K562 (cell line): ENCODE measurements at regions not wholly inside any gene's neighbourhood (a gene's known extent, or its start where the extent isn't known, plus 50 kb on each side); places are given as distances from the start of the nearest gene placed in this dataset.

ENCODE experiments used
- ATAC-seq: fragments of 200-7000 bp; cut with Tn5 transposase; 3 replicates; pipeline ENCODE4 v1.9.1; 2020; ENCODE audit warnings: moderate library complexity
- BruUV-seq: library from RNA; stranded (reverse); fragments of 400-500 nt; replicated peaks from 2 replicates; lab custom pipeline; 2021; lab: Mats Ljungman, UMichigan
- CTCF ChIA-PET: fragments of 300-600 bp; formaldehyde crosslinking; extraction: SDS; loops from one replicate; lab custom pipeline; 2021; ENCODE audit warnings: low intra/inter-chr PET ratio; lab: Yijun Ruan, JAX
- POLR2A ChIA-PET: fragments of 300-600, 350-650 bp; sonication (Branson Sonifier 250); formaldehyde crosslinking; extraction: SDS; loops from one replicate; lab custom pipeline; 2021; ENCODE audit warnings: antibody characterized with exemption, inconsistent platforms; lab: Yijun Ruan, JAX
- DNase-seq, 4 experiments: peaks; one replicate each; pipeline versions ENCODE4 v3.0.0 to v3.0.0-alpha.2; 2011 to 2018; ENCODE audit warnings: low spot score in 3 of 4, mixed read lengths in 3 of 4; ENCODE audit errors: extremely low read depth in 1 of 4
- FAIRE-seq: peaks from 2 replicates; lab custom pipeline; 2011; peaks lifted over from hg19 to GRCh38; lab: Jason Lieb, UNC
- H2AFZ ChIP-seq: 2 replicates; pipeline ENCODE4 v1.6.0; 2011; ENCODE audit warnings: low read depth, low read length, control low read depth, inconsistent platforms
- H3K27ac ChIP-seq: fragments of 200-600 bp; 3 replicates; pipeline ENCODE4 v1.8.0; 2011; ENCODE audit warnings: low read depth, mild to moderate bottlenecking, control low read depth, inconsistent platforms, low read length, moderate library complexity, mixed read lengths; ENCODE audit errors: extremely low read depth
- H3K27me3 ChIP-seq, 2 experiments: fragments of 300-600 bp in 1 of 2; 2 replicates in 1 of 2; 3 replicates in 1 of 2; pipeline versions ENCODE4 v1.6.0 to v1.8.0; 2011; ENCODE audit warnings: inconsistent platforms in 2 of 2, low read length in 2 of 2, mild to moderate bottlenecking in 1 of 2, mixed read lengths in 1 of 2, moderate library complexity in 1 of 2; ENCODE audit not compliant: control insufficient read depth in 2 of 2, insufficient read depth in 2 of 2
- H3K36me3 ChIP-seq: fragments of 300-600 bp; 3 replicates; pipeline ENCODE4 v1.8.0; 2011; ENCODE audit warnings: mild to moderate bottlenecking, low read length, inconsistent platforms; ENCODE audit not compliant: control insufficient read depth, insufficient read depth
- H3K4me1 ChIP-seq, 2 experiments: fragments of 200-600 bp in 1 of 2; replicated peaks in 1 of 2; 2 replicates in 1 of 2; 3 replicates in 1 of 2; pipeline versions ENCODE4 v1.5.1 to v1.8.0; 2011; ENCODE audit warnings: inconsistent platforms in 2 of 2, low read length in 2 of 2, mild to moderate bottlenecking in 1 of 2, mixed read lengths in 1 of 2, moderate library complexity in 1 of 2; ENCODE audit not compliant: control insufficient read depth in 2 of 2, insufficient read depth in 2 of 2
- H3K4me2 ChIP-seq: 2 replicates; pipeline ENCODE4 v1.6.1; 2011; ENCODE audit warnings: low read length, control low read depth, inconsistent platforms, mixed read lengths; ENCODE audit not compliant: insufficient read depth
- H3K4me3 ChIP-seq: fragments of 200-600 bp; sonication (generic), shearing (Covaris generic); 2 replicates; pipeline ENCODE4 v1.5.1; 2016; ENCODE audit warnings: control low read depth, inconsistent platforms
- H3K79me2 ChIP-seq: fragments of 200-600 bp; 3 replicates; pipeline ENCODE4 v1.8.0; 2011; ENCODE audit warnings: low read length, inconsistent platforms; ENCODE audit not compliant: control insufficient read depth, insufficient read depth
- H3K9ac ChIP-seq, 2 experiments: 2 replicates each; pipeline versions ENCODE4 v1.6.0 to v1.6.1; 2011; ENCODE audit warnings: low read depth in 2 of 2, low read length in 2 of 2, control low read depth in 1 of 2, inconsistent platforms in 1 of 2, mild to moderate bottlenecking in 1 of 2, mixed read lengths in 1 of 2; ENCODE audit not compliant: insufficient read depth in 1 of 2
- H3K9me1 ChIP-seq: one replicate; pipeline ENCODE4 v1.6.0; 2011; ENCODE audit warnings: inconsistent platforms, mild to moderate bottlenecking, low read length, moderate library complexity; ENCODE audit not compliant: control insufficient read depth, insufficient read depth
- H3K9me3 ChIP-seq: replicated peaks from 2 replicates; pipeline ENCODE4 v1.5.1; 2011; ENCODE audit warnings: low read depth, low read length, inconsistent platforms; ENCODE audit not compliant: control insufficient read depth, insufficient read depth
- H4K20me1 ChIP-seq: replicated peaks from 2 replicates; pipeline ENCODE4 v1.6.1; 2011; ENCODE audit warnings: low read length, inconsistent platforms, mixed read lengths; ENCODE audit not compliant: control insufficient read depth, insufficient read depth
- C11orf30 ChIP-seq: fragments of 450-650 bp; IDR thresholded peaks from 2 replicates; pipeline ENCODE4 v1.6.1; 2016; ENCODE audit warnings: low read depth, mild to moderate bottlenecking
- E2F8 ChIP-seq: fragments of 450-650 bp; IDR thresholded peaks from 2 replicates; pipeline ENCODE4 v1.7.1; 2018; ENCODE audit warnings: mild to moderate bottlenecking, low read depth; ENCODE audit not compliant: partially characterized antibody
- FOXK2 ChIP-seq, 2 experiments: fragments of 450-650 bp; IDR thresholded peaks in 1 of 2; conservative IDR thresholded peaks in 1 of 2; 2 replicates each; pipeline ENCODE4 v1.6.1; 2016; ENCODE audit warnings: low read depth in 2 of 2, mild to moderate bottlenecking in 1 of 2
- GATAD2B ChIP-seq: fragments of 450-650 bp; IDR thresholded peaks from 2 replicates; pipeline ENCODE4 v1.6.1; 2017; ENCODE audit warnings: mild to moderate bottlenecking, borderline replicate concordance
- IRF2 ChIP-seq: sonication (generic); formaldehyde crosslinking; IDR thresholded peaks from 2 replicates; pipeline ENCODE4 v1.8.1; 2022; ENCODE audit warnings: mild to moderate bottlenecking, missing genetic modification reagents
- LCOR ChIP-seq: sonication (generic); formaldehyde crosslinking; IDR thresholded peaks from 2 replicates; pipeline ENCODE4 v1.8.0; 2022; ENCODE audit warnings: mild to moderate bottlenecking, missing genetic modification reagents
- MAFF ChIP-seq: IDR thresholded peaks from 2 replicates; pipeline ENCODE4 v1.6.1; 2012; ENCODE audit warnings: low read length, improper control_type of control experiment
- MEIS2 ChIP-seq: fragments of 450-650 bp; IDR thresholded peaks from 2 replicates; pipeline ENCODE4 v1.6.1; 2014; ENCODE audit warnings: mild to moderate bottlenecking; ENCODE audit not compliant: partially characterized antibody
- MITF ChIP-seq: IDR thresholded peaks from 2 replicates; pipeline ENCODE4 v1.6.1; 2014; ENCODE audit warnings: antibody characterized with exemption
- NCOA6 ChIP-seq: fragments of 450-650 bp; IDR thresholded peaks from 2 replicates; pipeline ENCODE4 v1.6.1; 2017; ENCODE audit warnings: mild to moderate bottlenecking
- NR1H2 ChIP-seq: sonication (generic); formaldehyde crosslinking; IDR thresholded peaks from 2 replicates; pipeline ENCODE4 v1.4.0; 2020; ENCODE audit warnings: mild to moderate bottlenecking, missing genetic modification reagents
- PCBP2 ChIP-seq: fragments of 200-400 bp; formaldehyde crosslinking; IDR thresholded peaks from 2 replicates; pipeline ENCODE4 v1.6.1; 2018; ENCODE audit warnings: low read length, low read depth, mild to moderate bottlenecking, moderate library complexity; ENCODE audit not compliant: poor library complexity, severe bottlenecking
- PTBP1 ChIP-seq: fragments of 200-400 bp; formaldehyde crosslinking; IDR thresholded peaks from 2 replicates; pipeline ENCODE4 v1.6.1; 2017; ENCODE audit warnings: low read depth, low read length
- ZNF134 ChIP-seq: fragments of 250-450 bp; sonication (Bioruptor Pico); conservative IDR thresholded peaks from 2 replicates; pipeline ENCODE4 v1.4.0; 2020
- ZNF239 ChIP-seq: fragments of 250-450 bp; sonication (Bioruptor Pico); IDR thresholded peaks from 2 replicates; pipeline ENCODE4 v1.4.0; 2020; ENCODE audit warnings: mild to moderate bottlenecking
- WGBS: fragments of 100-300 bp; shearing (Covaris generic); methylation state at CpG from one replicate; pipeline ENCODE4 v1.1.6; 2016; ENCODE audit warnings: low coverage, mixed read lengths; ENCODE audit not compliant: insufficient coverage; ENCODE audit errors: missing lambda C conversion rate; 5-methylcytosine and 5-hydroxymethylcytosine counted together
- in situ Hi-C: fragments of 300-500 bp; cut with MboI; formaldehyde crosslinking; loops from 4 replicates; pipeline ENCODE4 v1.15.0; 2018; ENCODE audit warnings: inconsistent platforms, mixed read lengths
- intact Hi-C: fragments of 100-400 bp; cut with micrococcal nuclease; formaldehyde crosslinking; loops from 2 replicates; pipeline ENCODE4 v1.14.2; 2022
- TF ChIP-seq, protein P1 (sequence below): fragments of 450-650 bp; IDR thresholded peaks from 2 replicates; pipeline ENCODE4 v1.6.1; 2016; ENCODE audit warnings: missing biosample characterization, missing genetic modification characterization
- TF ChIP-seq, protein P2 (sequence below): fragments of 250-450 bp; sonication (Bioruptor Pico); IDR thresholded peaks from 2 replicates; pipeline ENCODE4 v1.5.0; 2021; ENCODE audit warnings: mild to moderate bottlenecking, borderline replicate concordance

DNA sequence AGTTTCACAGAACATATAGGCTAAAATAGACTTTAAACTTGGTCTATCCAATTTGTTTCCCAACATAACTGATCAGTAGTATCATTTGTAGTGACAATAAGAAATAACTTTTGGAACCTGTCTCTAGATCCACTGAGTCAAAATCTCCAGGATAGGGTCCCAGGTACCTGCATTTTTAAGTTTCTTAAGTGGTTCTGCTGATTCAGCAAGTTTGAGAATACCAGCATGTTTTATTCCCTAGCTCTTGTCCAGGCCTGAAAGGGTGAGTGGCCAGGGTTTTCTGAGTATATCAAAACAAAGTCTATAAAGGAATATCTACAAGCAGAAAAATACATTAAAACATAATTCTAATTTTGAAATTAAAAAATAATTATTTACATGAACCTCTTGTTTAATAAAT, 573.1 kb upstream of the POU3F4 start (continued):
- TF ChIP-seq LCOR (CRISPR knock-in tag) (no peak), GATAD2B (no peak), NCOA6 (no peak), ZNF239 (CRISPR knock-in tag) (no peak), PTBP1 (no peak), IRF2 (no peak), MEIS2 (no peak), NR1H2 (CRISPR knock-in tag) (no peak), ZNF134 (no peak), MAFF (peak; percentile 88), C11orf30 (peak; percentile 39; the same call in 1 of the 2 replicates)

DNA sequence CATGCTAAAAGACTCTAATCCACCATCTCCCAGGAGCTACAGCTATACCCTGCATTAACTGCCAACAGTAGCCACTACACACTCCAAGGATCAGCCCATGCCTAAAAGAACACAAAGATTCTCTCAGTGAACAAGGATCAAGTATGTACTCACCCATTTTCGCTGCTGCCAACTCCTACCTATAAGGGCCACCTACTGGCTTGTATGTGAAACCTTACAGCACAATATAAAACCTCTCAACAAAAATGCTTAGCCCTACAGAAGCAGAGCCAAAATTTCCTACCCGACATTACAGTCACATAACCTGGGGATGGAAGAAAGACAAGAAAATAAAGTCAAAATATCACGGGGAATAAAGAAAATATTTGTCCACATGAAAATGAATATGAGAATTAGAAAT, 562.8 kb upstream of the POU3F4 start:
- DNase-seq (no peak), ATAC-seq (no peak), FAIRE-seq (no peak)
- ChIA-PET POLR2A (no interaction called here), CTCF (no interaction called here)
- 0% methylated on average over 3 of the region's 3 CpGs for WGBS
- Histone ChIP-seq H3K9me3 (no peaks in the 10 kb centered on the region), H3K4me3 (no peak overlapping the region), H3K36me3 (no peaks in the 10 kb centered on the region), H3K27ac (no peak overlapping the region), H2AFZ (no peak overlapping the region), H3K79me2 (no peaks in the 10 kb centered on the region), H3K4me2 (no peak overlapping the region), H3K4me1 (no peaks in the 10 kb centered on the region), H3K27me3 (no peaks in the 10 kb centered on the region), H4K20me1 (no peaks in the 10 kb centered on the region), H3K9me1 (no peaks in the 10 kb centered on the region), H3K9ac (no peak overlapping the region)
- in situ Hi-C loops (no loop called here), intact Hi-C loops (no loop called here)
- BruUV-seq, result no TSS peak
- TF ChIP-seq FOXK2 (conservative IDR thresholded peaks at IDR 0.05 in 1 of 2, IDR thresholded peaks at IDR 0.05 in 1 of 2; ENCODE audit: low read depth in 2 of 2), result no peak
- no peak for TF ChIP-seq PCBP2
- no peak for TF ChIP-seq MITF
- TF ChIP-seq E2F8, result no peak
- TF ChIP-seq, protein P1, sequence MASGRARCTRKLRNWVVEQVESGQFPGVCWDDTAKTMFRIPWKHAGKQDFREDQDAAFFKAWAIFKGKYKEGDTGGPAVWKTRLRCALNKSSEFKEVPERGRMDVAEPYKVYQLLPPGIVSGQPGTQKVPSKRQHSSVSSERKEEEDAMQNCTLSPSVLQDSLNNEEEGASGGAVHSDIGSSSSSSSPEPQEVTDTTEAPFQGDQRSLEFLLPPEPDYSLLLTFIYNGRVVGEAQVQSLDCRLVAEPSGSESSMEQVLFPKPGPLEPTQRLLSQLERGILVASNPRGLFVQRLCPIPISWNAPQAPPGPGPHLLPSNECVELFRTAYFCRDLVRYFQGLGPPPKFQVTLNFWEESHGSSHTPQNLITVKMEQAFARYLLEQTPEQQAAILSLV (tag), result no peak
- TF ChIP-seq, protein P2, sequence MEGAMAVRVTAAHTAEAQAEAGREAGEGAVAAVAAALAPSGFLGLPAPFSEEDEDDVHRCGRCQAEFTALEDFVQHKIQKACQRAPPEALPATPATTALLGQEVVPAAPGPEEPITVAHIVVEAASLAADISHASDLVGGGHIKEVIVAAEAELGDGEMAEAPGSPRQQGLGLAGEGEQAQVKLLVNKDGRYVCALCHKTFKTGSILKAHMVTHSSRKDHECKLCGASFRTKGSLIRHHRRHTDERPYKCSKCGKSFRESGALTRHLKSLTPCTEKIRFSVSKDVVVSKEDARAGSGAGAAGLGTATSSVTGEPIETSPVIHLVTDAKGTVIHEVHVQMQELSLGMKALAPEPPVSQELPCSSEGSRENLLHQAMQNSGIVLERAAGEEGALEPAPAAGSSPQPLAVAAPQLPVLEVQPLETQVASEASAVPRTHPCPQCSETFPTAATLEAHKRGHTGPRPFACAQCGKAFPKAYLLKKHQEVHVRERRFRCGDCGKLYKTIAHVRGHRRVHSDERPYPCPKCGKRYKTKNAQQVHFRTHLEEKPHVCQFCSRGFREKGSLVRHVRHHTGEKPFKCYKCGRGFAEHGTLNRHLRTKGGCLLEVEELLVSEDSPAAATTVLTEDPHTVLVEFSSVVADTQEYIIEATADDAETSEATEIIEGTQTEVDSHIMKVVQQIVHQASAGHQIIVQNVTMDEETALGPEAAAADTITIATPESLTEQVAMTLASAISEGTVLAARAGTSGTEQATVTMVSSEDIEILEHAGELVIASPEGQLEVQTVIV, result no peak
